Endothelial cell (in vitro differentiated cells): ENCODE measurements at regions not wholly inside any gene's neighbourhood (a gene's known extent, or its start where the extent isn't known, plus 50 kb on each side); places are given as distances from the start of the nearest gene placed in this dataset.

Experiments
- DNase-seq: peaks from one replicate; pipeline ENCODE4 v3.0.0; 2021; ENCODE audit warnings: low spot score
- H3K27ac Mint-ChIP-seq: one replicate; pipeline ENCODE4 v1.8.0; 2021; ENCODE audit warnings: mixed read lengths, inconsistent platforms; ENCODE audit not compliant: unreplicated experiment
- H3K27me3 Mint-ChIP-seq: one replicate; pipeline ENCODE4 v1.8.0; 2021; ENCODE audit warnings: mild to moderate bottlenecking, moderate library complexity, mixed read lengths, inconsistent platforms; ENCODE audit not compliant: unreplicated experiment
- H3K36me3 Mint-ChIP-seq: one replicate; pipeline ENCODE4 v1.8.0; 2021; ENCODE audit warnings: mild to moderate bottlenecking, low read depth, mixed read lengths, inconsistent platforms; ENCODE audit not compliant: unreplicated experiment
- H3K4me1 Mint-ChIP-seq: one replicate; pipeline ENCODE4 v1.8.0; 2021; ENCODE audit warnings: mild to moderate bottlenecking, mixed read lengths, inconsistent platforms; ENCODE audit not compliant: unreplicated experiment
- H3K4me3 Mint-ChIP-seq: one replicate; pipeline ENCODE4 v1.8.0; 2021; ENCODE audit warnings: mild to moderate bottlenecking, mixed read lengths, inconsistent platforms; ENCODE audit not compliant: unreplicated experiment
- H3K9me3 Mint-ChIP-seq: one replicate; pipeline ENCODE4 v1.8.0; 2021; ENCODE audit warnings: mixed read lengths, inconsistent platforms; ENCODE audit not compliant: unreplicated experiment
- CTCF ChIP-seq: fragments of 200-600 bp; sonication (generic); IDR thresholded peaks from one replicate; pipeline ENCODE4 v1.5.0; 2021; ENCODE audit warnings: antibody characterized with exemption; ENCODE audit not compliant: unreplicated experiment

- peaks cover 2% of the 10 kb centered on the region for H3K27me3 Mint-ChIP-seq
- H3K27ac Mint-ChIP-seq, result no peak overlapping the region
- TF ChIP-seq CTCF, result no peak
- H3K9me3 Mint-ChIP-seq, result no peaks in the 10 kb centered on the region
- H3K4me3 Mint-ChIP-seq, result no peak overlapping the region
- peaks cover 20% of the 10 kb centered on the region for H3K4me1 Mint-ChIP-seq
- no peaks in the 10 kb centered on the region for H3K36me3 Mint-ChIP-seq
- no peak for DNase-seq
These were observed 59.8 kb upstream of the CISTR start for GRCh38 chr12:53811606-53812005.

GRCh38 chr12:53816360-53817020, 64.7 kb upstream of the CISTR start:
- Mint-ChIP-seq H3K9me3 (no peaks in the 10 kb centered on the region), H3K27me3 (no peaks in the 10 kb centered on the region), H3K4me1 (peaks cover 20% of the 10 kb centered on the region), H3K36me3 (no peaks in the 10 kb centered on the region), H3K27ac (no peak overlapping the region), H3K4me3 (no peak overlapping the region)
- no peak for DNase-seq
- no peak for TF ChIP-seq CTCF

GRCh38 chr12:53817021-53817389, 65.2 kb upstream of the CISTR start:
- TF ChIP-seq CTCF, result no peak
- no peak for DNase-seq
- H3K4me3 Mint-ChIP-seq, result no peak overlapping the region
- H3K9me3 Mint-ChIP-seq, result no peaks in the 10 kb centered on the region
- no peaks in the 10 kb centered on the region for H3K36me3 Mint-ChIP-seq
- H3K4me1 Mint-ChIP-seq, result peaks cover 20% of the 10 kb centered on the region
- no peak overlapping the region for H3K27ac Mint-ChIP-seq
- no peaks in the 10 kb centered on the region for H3K27me3 Mint-ChIP-seq

- Mint-ChIP-seq H3K36me3 (no peaks in the 10 kb centered on the region), H3K27me3 (no peaks in the 10 kb centered on the region), H3K9me3 (no peaks in the 10 kb centered on the region), H3K4me1 (peaks cover 6% of the 10 kb centered on the region), H3K27ac (no peak overlapping the region), H3K4me3 (no peak overlapping the region)
- no peak for TF ChIP-seq CTCF
- no peak for DNase-seq
These were observed 68.9 kb upstream of the CISTR start for GRCh38 chr12:53820514-53821306.
